NCI-H1417 treated with DMSO at 0.1 percent for 48 hours (cell line): ENCODE measurements at regions not wholly inside any gene's neighbourhood (a gene's known extent, or its start where the extent isn't known, plus 50 kb on each side); places are given as distances from the start of the nearest gene placed in this dataset.
A peak's percentile ranks its signal among the peaks of the same experiment; 100 is the strongest.
"Not testable (repeated sequence)": the region's sequence is repeated elsewhere in the genome, so short reads cannot be mapped to it uniquely, and the experiment has no call there.

Source experiments
- DNase-seq: peaks from one replicate; lab custom pipeline; 2025; lab: John Stamatoyannopoulos, UW

DNA sequence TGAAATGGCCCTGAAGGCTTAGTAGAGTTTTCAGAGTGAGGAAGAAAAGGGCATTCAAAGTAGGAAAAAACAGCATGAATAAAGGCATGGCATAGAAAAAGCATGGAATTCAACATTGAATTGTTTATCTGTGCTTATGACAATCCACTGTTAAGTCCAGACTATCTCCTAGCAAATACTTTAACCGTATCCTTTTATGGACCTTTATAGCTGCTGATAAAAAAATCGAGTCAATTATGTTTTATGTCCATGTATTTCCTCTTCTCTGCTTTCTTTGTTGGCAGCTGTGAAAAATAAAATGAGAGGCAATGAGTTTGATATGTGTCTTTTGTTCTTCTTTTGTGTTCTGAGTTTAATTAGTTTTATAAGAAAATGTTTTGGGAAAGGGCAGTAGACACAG is 70.4 kb downstream of the TDRD15 start:
- no peak for DNase-seq

GRCh38 chr2:21194858-21195271 is 71.1 kb downstream of the TDRD15 start:
- DNase-seq: no peak

DNA sequence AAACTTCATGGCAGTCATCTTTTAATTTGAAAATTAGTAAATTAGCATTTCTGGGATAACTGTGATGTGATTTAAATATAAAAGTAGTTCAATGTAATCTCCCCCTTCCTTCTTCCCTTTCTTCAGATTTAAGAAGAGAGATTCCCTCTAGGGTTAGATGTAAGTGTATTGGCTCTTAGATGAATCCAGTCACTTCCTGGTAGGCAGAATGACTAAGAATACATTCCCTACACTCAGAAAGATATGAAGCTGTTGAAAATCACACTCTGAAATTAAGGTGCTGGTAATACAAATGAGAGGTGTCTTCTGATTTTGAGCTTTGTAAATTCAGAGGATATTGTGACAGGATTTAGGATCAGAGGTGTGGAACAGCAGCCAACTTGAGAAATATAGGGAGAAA is 71.6 kb downstream of the TDRD15 start:
- no peak for DNase-seq

GRCh38 chr2:21198637-21199036 is 74.9 kb downstream of the TDRD15 start:
- no peak for DNase-seq

- no peak for DNase-seq
These were observed 80.2 kb downstream of the TDRD15 start for GRCh38 chr2:21203976-21204375.

DNA sequence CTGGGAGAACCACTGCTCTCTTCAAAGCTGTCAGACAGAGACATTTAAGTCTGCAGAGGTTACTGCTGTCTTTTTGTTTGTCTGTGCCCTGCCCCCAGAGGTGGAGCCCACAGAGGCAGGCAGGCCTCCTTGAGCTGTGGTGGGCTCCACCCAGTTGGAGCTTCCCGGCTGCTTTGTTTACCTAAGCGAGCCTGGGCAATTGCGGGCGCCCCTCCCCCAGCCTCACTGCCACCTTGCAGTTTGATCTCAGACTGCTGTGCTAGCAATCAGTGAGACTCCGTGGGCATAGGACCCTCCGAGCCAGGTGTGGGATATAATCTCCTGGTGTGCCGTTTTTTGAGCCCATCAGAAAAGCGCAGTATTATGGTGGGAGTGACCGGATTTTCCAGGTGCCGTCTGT is 90.3 kb downstream of the TDRD15 start:
- not testable (repeated sequence) for DNase-seq

GRCh38 chr2:21217442-21217841 is 93.7 kb downstream of the TDRD15 start:
- DNase-seq: no peak

GRCh38 chr2:21220930-21221329 is 97.2 kb downstream of the TDRD15 start:
- DNase-seq: no peak

- DNase-seq: no peak
These were observed 99.8 kb downstream of the TDRD15 start for GRCh38 chr2:21223618-21224017.

DNA sequence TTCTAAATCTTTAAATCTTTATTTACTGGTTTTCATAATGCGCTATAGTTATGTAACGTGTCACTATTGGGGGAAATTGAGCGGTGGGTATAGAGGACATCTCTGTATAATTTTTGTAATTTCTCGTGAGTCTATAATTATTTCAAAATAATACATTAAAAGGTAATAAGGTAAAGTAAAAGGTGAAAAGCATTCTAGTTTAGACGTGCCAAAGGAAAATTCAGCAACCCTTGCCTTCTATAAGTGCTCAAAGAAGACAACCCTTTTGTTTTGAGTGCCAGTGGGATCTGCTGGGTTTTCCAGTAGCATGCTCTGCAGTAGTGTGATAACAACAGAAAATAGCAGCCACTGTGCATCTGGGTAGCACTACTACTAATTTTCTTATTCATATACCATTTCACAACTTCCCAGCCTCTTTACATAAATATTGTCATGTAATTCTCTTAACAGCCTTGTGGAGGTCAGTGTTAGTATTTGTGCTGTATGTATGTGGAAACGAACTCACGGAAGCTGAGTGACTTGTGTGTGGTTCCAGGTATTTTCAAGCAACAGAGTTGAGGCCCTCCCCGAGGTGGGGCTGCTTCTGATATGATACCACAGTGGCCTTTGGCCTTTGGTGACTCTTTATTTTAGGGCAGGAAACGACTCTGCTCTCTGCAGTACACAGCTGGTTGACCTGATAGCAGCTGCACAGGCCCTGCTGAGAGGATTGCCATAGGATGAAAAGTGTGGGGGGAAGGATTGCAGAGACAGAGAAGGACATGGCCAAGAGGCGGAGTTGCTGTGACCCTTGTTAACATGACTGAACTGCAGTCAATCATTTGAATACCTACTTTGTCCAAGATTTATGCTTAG is 104.5 kb downstream of the TDRD15 start:
- DNase-seq: no peak

GRCh38 chr2:21229302-21229701 is 105.5 kb downstream of the TDRD15 start:
- no peak for DNase-seq

DNA sequence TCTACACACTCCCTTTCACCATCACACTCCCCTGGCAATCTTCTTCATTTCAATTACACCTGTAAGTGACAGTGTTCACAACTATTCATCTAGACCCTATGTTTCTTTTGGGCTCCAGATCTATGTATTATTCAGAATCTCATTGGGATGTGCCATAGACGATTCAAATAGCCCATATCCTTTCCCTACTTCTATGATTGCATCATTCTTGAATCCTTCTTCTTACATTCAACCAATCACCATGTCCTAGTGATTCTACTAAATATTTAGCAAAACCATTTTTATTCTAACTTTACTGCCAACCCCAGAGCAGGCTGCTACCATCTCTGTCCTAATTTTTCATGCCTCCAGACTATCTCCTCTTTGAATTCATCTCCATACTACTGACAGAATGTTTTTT is 106.4 kb downstream of the TDRD15 start:
- DNase-seq: no peak

GRCh38 chr2:21231985-21232384 is 108.2 kb downstream of the TDRD15 start:
- no peak for DNase-seq

DNA sequence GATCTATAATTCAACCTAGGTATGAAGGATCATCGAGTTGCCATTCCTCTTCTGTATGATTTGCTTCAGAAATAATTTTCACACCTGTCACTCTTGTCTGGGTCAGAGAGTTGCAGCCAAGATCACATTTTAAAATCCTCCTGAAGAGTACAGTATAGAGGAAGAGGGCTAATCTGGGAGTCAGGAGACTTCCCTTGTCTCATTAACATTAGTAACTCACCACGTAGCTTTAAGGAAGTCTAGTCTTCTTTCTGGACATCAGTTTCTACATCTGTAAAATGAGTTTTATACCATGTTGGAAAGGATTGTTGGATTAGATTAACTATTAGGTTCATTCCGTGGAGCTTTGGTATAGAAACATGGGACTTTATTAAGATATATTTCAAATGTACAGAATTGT is 109.4 kb downstream of the TDRD15 start:
- DNase-seq: no peak

GRCh38 chr2:21234001-21234400 is 110.2 kb downstream of the TDRD15 start:
- no peak for DNase-seq

GRCh38 chr2:21234464-21235120 is 110.8 kb downstream of the TDRD15 start:
- DNase-seq: no peak

DNA sequence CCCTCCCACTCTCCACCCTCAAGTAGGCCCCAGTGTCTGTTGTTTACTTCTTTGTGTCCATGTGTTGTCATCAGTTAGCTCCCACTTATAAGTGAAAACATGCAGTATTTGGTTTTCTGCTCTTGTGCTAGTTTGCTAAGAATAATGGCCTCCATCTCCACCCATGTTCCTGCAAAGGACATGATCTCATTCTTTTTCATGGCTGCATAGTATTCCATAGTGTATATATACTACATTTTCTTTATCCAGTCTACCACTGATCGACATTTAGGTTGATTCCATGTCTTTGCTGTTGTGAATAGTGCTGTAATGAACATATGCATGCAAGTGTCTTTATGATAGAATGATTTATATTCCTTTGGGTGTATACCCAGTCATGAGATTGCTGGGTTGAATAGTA is 116.0 kb downstream of the TDRD15 start:
- not testable (repeated sequence) for DNase-seq

DNA sequence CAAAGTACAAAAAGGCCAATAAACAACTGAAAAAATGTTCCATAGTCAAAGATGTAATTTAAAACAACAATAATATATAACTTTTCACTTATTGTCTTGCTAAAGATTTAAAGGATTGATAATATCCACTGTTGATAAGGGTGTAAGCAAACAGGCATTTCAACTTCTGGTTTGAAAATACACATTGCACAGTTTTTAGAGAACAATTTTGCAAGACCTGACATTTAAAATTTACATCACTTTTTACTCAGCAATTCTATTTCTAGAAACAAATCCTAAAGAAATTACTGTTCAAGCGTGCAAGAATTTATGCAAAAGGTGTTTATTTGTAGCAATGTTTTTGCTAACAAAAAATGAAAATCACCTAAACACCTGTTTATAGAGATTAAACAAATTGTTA is 120.4 kb downstream of the TDRD15 start:
- no peak for DNase-seq

DNA sequence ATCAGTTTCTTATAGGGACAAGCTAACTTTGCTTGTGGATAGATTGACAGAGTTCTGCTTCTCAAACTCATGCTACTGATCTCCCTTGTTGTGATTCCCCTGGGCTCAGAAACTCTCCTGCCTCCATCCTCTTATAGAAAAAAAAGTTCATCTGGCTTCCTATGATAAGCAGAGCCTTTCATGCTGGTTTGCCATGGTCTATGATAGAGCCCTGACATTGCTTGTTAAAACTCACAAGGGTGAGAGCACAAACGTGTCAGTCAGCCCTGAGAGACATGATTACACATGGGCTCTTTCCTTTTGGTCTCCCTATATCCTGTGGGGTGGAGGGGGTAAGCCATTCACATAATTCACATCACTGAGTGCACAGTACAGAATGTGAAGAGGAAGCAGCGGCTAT is 121.8 kb downstream of the TDRD15 start:
- no peak for DNase-seq

DNA sequence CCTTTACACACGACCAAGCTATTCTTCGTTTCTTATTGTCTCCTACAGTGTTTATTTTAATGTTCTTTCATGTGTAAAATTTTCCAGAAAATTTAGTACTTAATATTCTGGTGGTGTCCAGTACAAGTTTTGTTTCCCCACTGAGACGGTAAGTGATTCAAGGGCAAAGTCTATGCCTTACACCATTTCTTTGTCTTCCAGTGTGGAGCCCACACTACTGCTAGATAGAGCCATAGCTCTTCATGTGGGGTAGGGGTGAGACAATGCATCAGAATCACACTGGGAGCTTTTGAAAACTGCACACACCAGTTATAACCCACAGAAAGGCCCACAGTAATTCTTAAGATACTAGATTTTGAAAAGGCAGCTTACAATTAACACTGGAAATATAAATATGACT is 125.6 kb downstream of the TDRD15 start:
- DNase-seq: no peak

DNA sequence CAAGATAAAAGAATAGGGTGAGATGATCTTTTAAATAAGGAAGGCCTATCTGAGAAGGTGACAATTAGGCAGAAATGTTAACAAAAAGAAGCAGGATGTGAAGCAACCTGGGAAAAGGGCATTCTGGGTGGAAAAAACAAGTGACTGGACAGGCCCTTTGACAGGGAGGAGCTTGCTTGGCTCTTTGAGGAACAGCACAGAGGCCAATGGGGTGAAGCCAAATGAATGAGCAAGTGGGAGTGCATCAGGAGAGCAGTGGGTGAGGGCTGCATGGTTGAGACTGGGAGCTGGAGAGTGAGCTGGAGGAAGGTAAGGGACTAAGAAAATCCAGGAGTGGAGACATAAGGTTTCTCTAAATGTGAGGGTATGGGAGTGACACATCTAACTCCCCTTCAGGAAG is 126.9 kb downstream of the TDRD15 start:
- no peak for DNase-seq

DNA sequence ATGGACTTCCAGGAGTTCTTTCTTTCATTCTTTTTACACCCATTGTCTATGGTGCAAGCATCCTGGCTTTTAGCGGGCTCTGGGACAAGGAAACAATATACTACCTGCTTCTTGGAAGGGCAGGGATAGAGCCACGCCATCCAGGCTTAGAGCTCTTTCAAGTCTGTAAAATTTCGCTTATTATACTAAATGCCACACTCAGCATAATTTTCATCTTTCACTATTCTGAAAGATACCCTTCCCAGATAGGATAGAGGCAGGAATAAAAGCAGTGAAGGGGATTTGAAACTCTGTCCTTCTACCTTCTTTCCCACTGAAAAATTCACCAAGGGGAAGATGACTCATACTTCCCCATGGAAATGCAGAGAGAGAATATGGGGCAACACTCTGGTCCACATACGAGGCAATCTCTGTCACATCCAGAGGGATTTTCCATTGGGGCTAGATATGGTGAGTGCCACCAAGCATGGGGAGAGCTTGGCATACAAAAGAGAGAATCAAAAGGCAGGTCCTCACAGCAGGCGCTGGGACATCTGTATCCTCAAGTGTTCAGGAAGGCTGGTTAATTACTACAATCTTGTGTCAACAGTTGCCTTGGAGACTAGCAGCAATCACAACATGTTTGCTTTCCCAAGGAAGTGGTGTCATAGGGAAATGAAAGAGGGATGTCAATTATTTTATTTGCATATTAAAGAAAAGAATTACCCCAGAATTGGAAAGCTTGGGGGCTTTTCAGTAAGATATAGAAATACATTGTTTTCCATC is 127.6 kb downstream of the TDRD15 start:
- DNase-seq: peak; percentile 28
